WTC11 (cell line): ENCODE measurements at regions not wholly inside any gene's neighbourhood (a gene's known extent, or its start where the extent isn't known, plus 50 kb on each side); places are given as distances from the start of the nearest gene placed in this dataset.

Source experiments
- ATAC-seq: fragments of 200-7000 bp; cut with Tn5 transposase; 2 replicates; pipeline ENCODE4 v1.10.0; 2021; ENCODE audit warnings: mild to moderate bottlenecking, moderate library complexity
- CTCF ChIA-PET: fragments of 300-600 bp; sonication (Branson Sonifier 250); formaldehyde crosslinking; loops from one replicate; lab custom pipeline; 2021; ENCODE audit warnings: antibody characterized with exemption; lab: Charles Lee
- POLR2A ChIA-PET: fragments of 350-600 bp; sonication (Branson Sonifier 250); formaldehyde crosslinking; loops from one replicate; lab custom pipeline; 2021; ENCODE audit warnings: antibody characterized with exemption; lab: Charles Lee
- DNase-seq: peaks from one replicate; pipeline ENCODE4 v3.0.0; 2021; ENCODE audit warnings: low spot score
- H3K27ac Mint-ChIP-seq: 2 replicates; pipeline ENCODE4 v1.8.0; 2021; ENCODE audit warnings: mixed read lengths
- H3K27me3 Mint-ChIP-seq: 2 replicates; pipeline ENCODE4 v1.8.0; 2021; ENCODE audit warnings: low read depth, mild to moderate bottlenecking, moderate library complexity, mixed read lengths
- H3K36me3 Mint-ChIP-seq: 2 replicates; pipeline ENCODE4 v1.8.0; 2021; ENCODE audit warnings: mixed read lengths
- H3K4me1 Mint-ChIP-seq: 2 replicates; pipeline ENCODE4 v1.8.0; 2022; ENCODE audit warnings: mixed read lengths
- H3K4me3 Mint-ChIP-seq: 2 replicates; pipeline ENCODE4 v1.8.0; 2021; ENCODE audit warnings: mild to moderate bottlenecking, moderate library complexity, mixed read lengths
- H3K9me3 Mint-ChIP-seq: 2 replicates; pipeline ENCODE4 v1.8.0; 2021; ENCODE audit warnings: mixed read lengths
- CDX4 ChIP-seq: fragments of 250-450 bp; sonication (Bioruptor Pico); IDR thresholded peaks from 2 replicates; pipeline ENCODE4 v1.9.0; 2021; ENCODE audit warnings: moderate library complexity, mild to moderate bottlenecking, inconsistent platforms, borderline replicate concordance
- CREB1 ChIP-seq: sonication (generic); formaldehyde crosslinking; IDR thresholded peaks from 2 replicates; pipeline ENCODE4 v1.8.0; 2023; ENCODE audit warnings: mild to moderate bottlenecking, missing genetic modification reagents
- EMX1 ChIP-seq: fragments of 250-450 bp; sonication (Bioruptor Pico); IDR thresholded peaks from 2 replicates; pipeline ENCODE4 v1.8.0; 2021; ENCODE audit warnings: mild to moderate bottlenecking
- ERG ChIP-seq: fragments of 250-450 bp; sonication (Bioruptor Pico); IDR thresholded peaks from 2 replicates; pipeline ENCODE4 v1.8.0; 2021; ENCODE audit warnings: mild to moderate bottlenecking
- ETV6 ChIP-seq: sonication (generic); formaldehyde crosslinking; IDR thresholded peaks from 2 replicates; pipeline ENCODE4 v1.8.1; 2022; ENCODE audit warnings: mild to moderate bottlenecking, missing genetic modification reagents
- GABPB1 ChIP-seq: sonication (generic); formaldehyde crosslinking; IDR thresholded peaks from 2 replicates; pipeline ENCODE4 v1.8.1; 2023; ENCODE audit warnings: mild to moderate bottlenecking, missing genetic modification reagents
- GTF2I ChIP-seq: fragments of 250-450 bp; sonication (Bioruptor Pico); conservative IDR thresholded peaks from 2 replicates; pipeline ENCODE4 v1.4.0; 2021; ENCODE audit warnings: mild to moderate bottlenecking
- HMGA2 ChIP-seq: fragments of 250-450 bp; sonication (Bioruptor Pico); IDR thresholded peaks from 2 replicates; pipeline ENCODE4 v1.4.0; 2021; ENCODE audit warnings: mild to moderate bottlenecking, moderate library complexity
- JAZF1 ChIP-seq: fragments of 250-450 bp; sonication (Bioruptor Pico); IDR thresholded peaks from 2 replicates; pipeline ENCODE4 v1.9.0; 2021; ENCODE audit warnings: moderate library complexity, mild to moderate bottlenecking, inconsistent platforms
- MAX ChIP-seq: sonication (generic); formaldehyde crosslinking; IDR thresholded peaks from 2 replicates; pipeline ENCODE4 v1.8.0; 2022; ENCODE audit warnings: mild to moderate bottlenecking, missing genetic modification reagents
- NR2C2 ChIP-seq: sonication (generic); formaldehyde crosslinking; IDR thresholded peaks from 2 replicates; pipeline ENCODE4 v1.8.0; 2022; ENCODE audit warnings: mild to moderate bottlenecking, missing genetic modification reagents
- STAT6 ChIP-seq: sonication (generic); formaldehyde crosslinking; conservative IDR thresholded peaks from 2 replicates; pipeline ENCODE4 v1.8.1; 2023; ENCODE audit warnings: mild to moderate bottlenecking, low read depth, missing genetic modification reagents, moderate library complexity
- ZNF121 ChIP-seq: sonication (generic); formaldehyde crosslinking; IDR thresholded peaks from 2 replicates; pipeline ENCODE4 v1.8.0; 2023; ENCODE audit warnings: missing genetic modification reagents
- ZNF219 ChIP-seq: sonication (generic); formaldehyde crosslinking; IDR thresholded peaks from 2 replicates; pipeline ENCODE4 v1.8.0; 2023; ENCODE audit warnings: missing genetic modification reagents, mild to moderate bottlenecking, borderline replicate concordance
- ZNF416 ChIP-seq: fragments of 250-450 bp; sonication (Bioruptor Pico); IDR thresholded peaks from 2 replicates; pipeline ENCODE4 v1.9.0; 2021; ENCODE audit warnings: mild to moderate bottlenecking, inconsistent platforms
- ZNF671 ChIP-seq: fragments of 250-450 bp; sonication (Bioruptor Pico); IDR thresholded peaks from 2 replicates; pipeline ENCODE4 v1.8.0; 2021; ENCODE audit warnings: mild to moderate bottlenecking
- TF ChIP-seq, protein P1 (sequence below): sonication (generic); formaldehyde crosslinking; IDR thresholded peaks from 2 replicates; pipeline ENCODE4 v1.8.1; 2022; ENCODE audit warnings: low read depth, missing genetic modification reagents, borderline replicate concordance
- TF ChIP-seq, protein P2 (sequence below): fragments of 200-600 bp; IDR thresholded peaks from 2 replicates; pipeline ENCODE4 v1.8.0; 2022; ENCODE audit warnings: antibody characterized with exemption
- TF ChIP-seq, protein P3 (sequence below): sonication (generic); formaldehyde crosslinking; IDR thresholded peaks from 2 replicates; pipeline ENCODE4 v1.8.1; 2023; ENCODE audit warnings: mild to moderate bottlenecking, moderate library complexity, missing genetic modification reagents
- TF ChIP-seq, protein P4 (sequence below): sonication (generic); formaldehyde crosslinking; IDR thresholded peaks from 2 replicates; pipeline ENCODE4 v1.8.1; 2022; ENCODE audit warnings: mild to moderate bottlenecking, missing genetic modification reagents, moderate library complexity, borderline replicate concordance

DNA sequence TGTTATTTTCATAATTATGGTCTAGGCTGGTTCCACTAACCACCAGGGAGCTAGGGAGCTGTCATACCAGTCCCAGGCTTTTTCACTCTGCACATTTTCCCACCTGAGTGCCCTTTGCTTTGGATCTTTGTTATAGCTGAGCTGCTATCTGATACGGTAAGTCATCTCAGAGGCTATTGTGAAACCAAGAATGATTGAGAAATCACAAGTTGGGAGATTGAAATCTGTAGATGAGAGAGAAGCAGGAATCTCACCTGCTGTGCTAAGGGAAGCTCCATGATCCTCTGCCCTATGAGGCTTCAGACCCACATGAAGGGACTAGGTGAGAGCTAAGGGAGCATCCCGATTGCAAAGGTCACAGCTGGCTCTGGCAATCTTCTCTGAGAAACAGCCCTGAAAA is 307.8 kb downstream of the REEP3 start:
- no peaks in the 10 kb centered on the region for H3K9me3 Mint-ChIP-seq
- H3K27ac Mint-ChIP-seq: no peak overlapping the region
- CTCF ChIA-PET: interaction anchor here (1.2 to 1.8 kb wide), 3 partner anchors 9 to 109 kb away, joined by 7 to 15 read pairs (median 7); no protein-coding TSS in a partner anchor
- H3K27me3 Mint-ChIP-seq: no peaks in the 10 kb centered on the region; the same call in 1 of the 2 replicates
- ATAC-seq: no peak
- DNase-seq: no peak
- TF ChIP-seq NR2C2: no peak
- TF ChIP-seq EMX1 (CRISPR knock-in tag): no peak
- TF ChIP-seq ETV6 (CRISPR knock-in tag): no peak
- no peak for TF ChIP-seq CREB1 (CRISPR knock-in tag)
- TF ChIP-seq, protein P1, sequence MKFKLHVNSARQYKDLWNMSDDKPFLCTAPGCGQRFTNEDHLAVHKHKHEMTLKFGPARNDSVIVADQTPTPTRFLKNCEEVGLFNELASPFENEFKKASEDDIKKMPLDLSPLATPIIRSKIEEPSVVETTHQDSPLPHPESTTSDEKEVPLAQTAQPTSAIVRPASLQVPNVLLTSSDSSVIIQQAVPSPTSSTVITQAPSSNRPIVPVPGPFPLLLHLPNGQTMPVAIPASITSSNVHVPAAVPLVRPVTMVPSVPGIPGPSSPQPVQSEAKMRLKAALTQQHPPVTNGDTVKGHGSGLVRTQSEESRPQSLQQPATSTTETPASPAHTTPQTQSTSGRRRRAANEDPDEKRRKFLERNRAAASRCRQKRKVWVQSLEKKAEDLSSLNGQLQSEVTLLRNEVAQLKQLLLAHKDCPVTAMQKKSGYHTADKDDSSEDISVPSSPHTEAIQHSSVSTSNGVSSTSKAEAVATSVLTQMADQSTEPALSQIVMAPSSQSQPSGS (CRISPR knock-in tag): no peak
- TF ChIP-seq CDX4 (CRISPR knock-in tag): no peak
- no peak for TF ChIP-seq ZNF671 (CRISPR knock-in tag)
- no peak for TF ChIP-seq HMGA2 (CRISPR knock-in tag)
- no peak for TF ChIP-seq JAZF1 (CRISPR knock-in tag)
- TF ChIP-seq, protein P2, sequence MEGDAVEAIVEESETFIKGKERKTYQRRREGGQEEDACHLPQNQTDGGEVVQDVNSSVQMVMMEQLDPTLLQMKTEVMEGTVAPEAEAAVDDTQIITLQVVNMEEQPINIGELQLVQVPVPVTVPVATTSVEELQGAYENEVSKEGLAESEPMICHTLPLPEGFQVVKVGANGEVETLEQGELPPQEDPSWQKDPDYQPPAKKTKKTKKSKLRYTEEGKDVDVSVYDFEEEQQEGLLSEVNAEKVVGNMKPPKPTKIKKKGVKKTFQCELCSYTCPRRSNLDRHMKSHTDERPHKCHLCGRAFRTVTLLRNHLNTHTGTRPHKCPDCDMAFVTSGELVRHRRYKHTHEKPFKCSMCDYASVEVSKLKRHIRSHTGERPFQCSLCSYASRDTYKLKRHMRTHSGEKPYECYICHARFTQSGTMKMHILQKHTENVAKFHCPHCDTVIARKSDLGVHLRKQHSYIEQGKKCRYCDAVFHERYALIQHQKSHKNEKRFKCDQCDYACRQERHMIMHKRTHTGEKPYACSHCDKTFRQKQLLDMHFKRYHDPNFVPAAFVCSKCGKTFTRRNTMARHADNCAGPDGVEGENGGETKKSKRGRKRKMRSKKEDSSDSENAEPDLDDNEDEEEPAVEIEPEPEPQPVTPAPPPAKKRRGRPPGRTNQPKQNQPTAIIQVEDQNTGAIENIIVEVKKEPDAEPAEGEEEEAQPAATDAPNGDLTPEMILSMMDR: no peak
- TF ChIP-seq GTF2I: no peak
- TF ChIP-seq, protein P3, sequence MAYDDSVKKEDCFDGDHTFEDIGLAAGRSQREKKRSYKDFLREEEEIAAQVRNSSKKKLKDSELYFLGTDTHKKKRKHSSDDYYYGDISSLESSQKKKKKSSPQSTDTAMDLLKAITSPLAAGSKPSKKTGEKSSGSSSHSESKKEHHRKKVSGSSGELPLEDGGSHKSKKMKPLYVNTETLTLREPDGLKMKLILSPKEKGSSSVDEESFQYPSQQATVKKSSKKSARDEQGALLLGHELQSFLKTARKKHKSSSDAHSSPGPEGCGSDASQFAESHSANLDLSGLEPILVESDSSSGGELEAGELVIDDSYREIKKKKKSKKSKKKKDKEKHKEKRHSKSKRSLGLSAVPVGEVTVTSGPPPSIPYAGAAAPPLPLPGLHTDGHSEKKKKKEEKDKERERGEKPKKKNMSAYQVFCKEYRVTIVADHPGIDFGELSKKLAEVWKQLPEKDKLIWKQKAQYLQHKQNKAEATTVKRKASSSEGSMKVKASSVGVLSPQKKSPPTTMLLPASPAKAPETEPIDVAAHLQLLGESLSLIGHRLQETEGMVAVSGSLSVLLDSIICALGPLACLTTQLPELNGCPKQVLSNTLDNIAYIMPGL: no peak
- no peak for TF ChIP-seq MAX
- no peak for TF ChIP-seq ZNF121 (CRISPR knock-in tag)
- no peak for TF ChIP-seq GABPB1 (CRISPR knock-in tag)
- no peak for TF ChIP-seq ZNF416 (CRISPR knock-in tag)
- TF ChIP-seq STAT6 (CRISPR knock-in tag): no peak
- no peak for TF ChIP-seq ERG (CRISPR knock-in tag)
- TF ChIP-seq, protein P4, sequence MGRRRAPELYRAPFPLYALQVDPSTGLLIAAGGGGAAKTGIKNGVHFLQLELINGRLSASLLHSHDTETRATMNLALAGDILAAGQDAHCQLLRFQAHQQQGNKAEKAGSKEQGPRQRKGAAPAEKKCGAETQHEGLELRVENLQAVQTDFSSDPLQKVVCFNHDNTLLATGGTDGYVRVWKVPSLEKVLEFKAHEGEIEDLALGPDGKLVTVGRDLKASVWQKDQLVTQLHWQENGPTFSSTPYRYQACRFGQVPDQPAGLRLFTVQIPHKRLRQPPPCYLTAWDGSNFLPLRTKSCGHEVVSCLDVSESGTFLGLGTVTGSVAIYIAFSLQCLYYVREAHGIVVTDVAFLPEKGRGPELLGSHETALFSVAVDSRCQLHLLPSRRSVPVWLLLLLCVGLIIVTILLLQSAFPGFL (CRISPR knock-in tag): no peak
- no peak for TF ChIP-seq ZNF219
- POLR2A ChIA-PET: no interaction called here
- no peak overlapping the region for H3K4me3 Mint-ChIP-seq
- H3K4me1 Mint-ChIP-seq: peaks cover 13% of the 10 kb centered on the region
- H3K36me3 Mint-ChIP-seq: no peaks in the 10 kb centered on the region
